ENCODE measurements at regions not wholly inside any gene's neighbourhood (a gene's known extent, or its start where the extent isn't known, plus 50 kb on each side); places are given as distances from the start of the nearest gene placed in this dataset.
A peak's percentile ranks its signal among the peaks of the same experiment; 100 is the strongest.

DNA sequence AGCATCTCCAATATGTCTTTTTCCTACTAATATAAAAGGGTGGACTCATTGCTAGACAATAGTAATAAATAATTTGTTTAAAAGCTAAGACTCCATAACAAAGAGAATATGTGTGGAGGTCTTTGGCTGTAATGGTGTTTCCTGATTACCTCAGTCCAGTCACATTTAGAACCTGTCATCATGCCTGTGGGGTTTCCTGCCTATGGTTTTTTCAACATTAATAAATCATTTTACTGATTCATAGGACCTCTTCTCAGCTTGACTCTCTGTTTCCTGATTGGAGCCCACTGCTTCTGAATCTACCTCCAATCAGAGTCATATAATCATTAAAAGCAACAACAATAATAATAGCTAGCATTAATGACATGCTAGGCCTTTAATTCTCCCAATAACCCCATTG, 52.4 kb upstream of the GNAI1 start:
- Histone ChIP-seq H3K4me2 (ENCODE audit: insufficient read depth, low read length) (no peak overlapping the region), H3K36me3 (ENCODE audit: control insufficient read depth in 2 of 2, extremely low read depth in 1 of 2, insufficient read depth in 2 of 2, low read length in 2 of 2) (no peaks in the 10 kb centered on the region), H3K27ac (ENCODE audit: insufficient read depth, low read depth, low read length) (no peak overlapping the region), H3K79me2 (ENCODE audit: control insufficient read depth, insufficient read depth, low read length) (no peaks in the 10 kb centered on the region), H4K20me1 (replicated peaks; ENCODE audit: control insufficient read depth, extremely low read depth, insufficient read depth, low read length) (no peaks in the 10 kb centered on the region), H3K9me3 (replicated peaks; ENCODE audit: control insufficient read depth, insufficient read depth, low read length) (no peaks in the 10 kb centered on the region), H3K4me1 (ENCODE audit: control insufficient read depth, extremely low read depth, insufficient read depth, low read length) (peaks cover 17% of the 10 kb centered on the region), H3K9ac (replicated peaks; ENCODE audit: extremely low read depth, insufficient read depth, low read length) (no peak overlapping the region), H3K4me3 (replicated peaks in 1 of 3; ENCODE audit: insufficient read depth in 1 of 3, low read depth in 1 of 3, low read length in 3 of 3) (no peak overlapping the region), H3K9me1 (replicated peaks; ENCODE audit: control insufficient read depth, extremely low read depth, insufficient read depth, low read length) (no peaks in the 10 kb centered on the region), H3K27me3 (ENCODE audit: control insufficient read depth in 2 of 2, insufficient read depth in 2 of 2, low read length in 2 of 2) (no peaks in the 10 kb centered on the region), H2AFZ (ENCODE audit: low read depth, low read length) (peak overlapping the region; percentile 34)
- TF ChIP-seq JUN (IDR thresholded peaks at IDR 0.05; ENCODE audit: borderline replicate concordance, insufficient read depth, insufficient read length, low read depth) (peak; percentile 77), POLR2AphosphoS5 (IDR thresholded peaks at IDR 0.05; ENCODE audit: insufficient read depth, low read depth, low read length) (no peak), FOS (IDR thresholded peaks at IDR 0.05; ENCODE audit: borderline replicate concordance, insufficient read depth, low read length) (peak; percentile 52)
- dilution Hi-C loops (cut with MboI; ENCODE audit: extremely low pct_ligation_motif_present, low sequenced_read_pairs) = no loop called here
- BruUV-seq (replicated peaks) = no TSS peak
- FAIRE-seq = peak; percentile 70
- intact Hi-C loops (cut with micrococcal nuclease) = no loop called here
- peak; percentile 73 for DNase-seq (ENCODE audit: low read depth, low spot score)
- POLR2A ChIA-PET = no interaction called here
- CTCF ChIA-PET = interaction anchor here (0.9 to 1.6 kb wide), 4 partner anchors 13 to 784 kb away, joined by 3 to 5 read pairs (median 4); no protein-coding TSS in a partner anchor

DNA sequence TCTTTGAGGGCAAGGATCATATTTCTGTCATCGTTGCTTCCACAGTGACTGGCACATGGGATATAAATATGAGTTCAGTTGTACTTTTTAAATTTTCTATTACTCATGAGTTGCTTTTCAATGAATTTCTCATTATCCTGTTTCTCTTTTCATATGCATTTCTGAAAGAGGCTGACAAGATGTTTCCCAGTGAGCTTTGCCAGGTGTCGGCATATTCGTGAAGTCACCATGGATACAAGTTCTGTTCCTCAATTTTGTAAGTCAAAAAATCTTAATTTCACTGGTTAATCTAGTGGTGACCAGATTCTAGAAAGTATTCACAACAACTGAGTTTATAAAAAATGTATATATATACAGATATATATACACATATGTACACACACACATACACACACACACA, 55.7 kb upstream of the GNAI1 start:
- Histone ChIP-seq H3K9me3 (replicated peaks; ENCODE audit: control insufficient read depth, insufficient read depth, low read length) (no peaks in the 10 kb centered on the region), H3K9ac (replicated peaks; ENCODE audit: extremely low read depth, insufficient read depth, low read length) (no peak overlapping the region), H4K20me1 (replicated peaks; ENCODE audit: control insufficient read depth, extremely low read depth, insufficient read depth, low read length) (no peaks in the 10 kb centered on the region), H3K4me1 (ENCODE audit: control insufficient read depth, extremely low read depth, insufficient read depth, low read length) (peaks cover 17% of the 10 kb centered on the region), H3K9me1 (replicated peaks; ENCODE audit: control insufficient read depth, extremely low read depth, insufficient read depth, low read length) (no peaks in the 10 kb centered on the region), H3K79me2 (ENCODE audit: control insufficient read depth, insufficient read depth, low read length) (no peaks in the 10 kb centered on the region), H3K27me3 (ENCODE audit: control insufficient read depth in 2 of 2, insufficient read depth in 2 of 2, low read length in 2 of 2) (no peaks in the 10 kb centered on the region), H3K27ac (ENCODE audit: insufficient read depth, low read depth, low read length) (no peak overlapping the region), H3K4me3 (replicated peaks in 1 of 3; ENCODE audit: insufficient read depth in 1 of 3, low read depth in 1 of 3, low read length in 3 of 3) (no peak overlapping the region), H3K4me2 (ENCODE audit: insufficient read depth, low read length) (peak overlapping the region; percentile 88), H3K36me3 (ENCODE audit: control insufficient read depth in 2 of 2, extremely low read depth in 1 of 2, insufficient read depth in 2 of 2, low read length in 2 of 2) (no peaks in the 10 kb centered on the region), H2AFZ (ENCODE audit: low read depth, low read length) (no peak overlapping the region)
- CTCF ChIA-PET = interaction anchor here (0.7 to 2.0 kb wide), 7 partner anchors 19 to 780 kb away, joined by 3 to 8 read pairs (median 5); partner anchors contain the start of gene GNAI1
- TF ChIP-seq EZH2 (IDR thresholded peaks at IDR 0.05; ENCODE audit: borderline replicate concordance, low read depth, low read length, severe bottlenecking) (no peak), POLR2A (IDR thresholded peaks at IDR 0.05; ENCODE audit: low read depth, low read length) (no peak), POLR2AphosphoS5 (IDR thresholded peaks at IDR 0.05; ENCODE audit: insufficient read depth, low read depth, low read length) (no peak), JUN (IDR thresholded peaks at IDR 0.05; ENCODE audit: borderline replicate concordance, insufficient read depth, insufficient read length, low read depth) (no peak), MYC (IDR thresholded peaks at IDR 0.05; ENCODE audit: low read depth, low read length) (no peak), FOS (IDR thresholded peaks at IDR 0.05; ENCODE audit: borderline replicate concordance, insufficient read depth, low read length) (no peak), GATA2 (IDR thresholded peaks at IDR 0.05; ENCODE audit: insufficient read depth, insufficient read length, low read depth, low read length) (no peak)
- TF ChIP-seq, protein P1, sequence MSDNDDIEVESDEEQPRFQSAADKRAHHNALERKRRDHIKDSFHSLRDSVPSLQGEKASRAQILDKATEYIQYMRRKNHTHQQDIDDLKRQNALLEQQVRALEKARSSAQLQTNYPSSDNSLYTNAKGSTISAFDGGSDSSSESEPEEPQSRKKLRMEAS (IDR thresholded peaks at IDR 0.05; ENCODE audit: insufficient read depth, insufficient read length) = no peak
- TF ChIP-seq, protein P2, sequence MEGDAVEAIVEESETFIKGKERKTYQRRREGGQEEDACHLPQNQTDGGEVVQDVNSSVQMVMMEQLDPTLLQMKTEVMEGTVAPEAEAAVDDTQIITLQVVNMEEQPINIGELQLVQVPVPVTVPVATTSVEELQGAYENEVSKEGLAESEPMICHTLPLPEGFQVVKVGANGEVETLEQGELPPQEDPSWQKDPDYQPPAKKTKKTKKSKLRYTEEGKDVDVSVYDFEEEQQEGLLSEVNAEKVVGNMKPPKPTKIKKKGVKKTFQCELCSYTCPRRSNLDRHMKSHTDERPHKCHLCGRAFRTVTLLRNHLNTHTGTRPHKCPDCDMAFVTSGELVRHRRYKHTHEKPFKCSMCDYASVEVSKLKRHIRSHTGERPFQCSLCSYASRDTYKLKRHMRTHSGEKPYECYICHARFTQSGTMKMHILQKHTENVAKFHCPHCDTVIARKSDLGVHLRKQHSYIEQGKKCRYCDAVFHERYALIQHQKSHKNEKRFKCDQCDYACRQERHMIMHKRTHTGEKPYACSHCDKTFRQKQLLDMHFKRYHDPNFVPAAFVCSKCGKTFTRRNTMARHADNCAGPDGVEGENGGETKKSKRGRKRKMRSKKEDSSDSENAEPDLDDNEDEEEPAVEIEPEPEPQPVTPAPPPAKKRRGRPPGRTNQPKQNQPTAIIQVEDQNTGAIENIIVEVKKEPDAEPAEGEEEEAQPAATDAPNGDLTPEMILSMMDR (IDR thresholded peaks at IDR 0.05; ENCODE audit: extremely low read depth in 1 of 2, insufficient read depth in 1 of 2, low read depth in 1 of 2, low read length in 2 of 2) = no peak
- intact Hi-C loops (cut with micrococcal nuclease) = no loop called here
- FAIRE-seq (no peak), DNase-seq (ENCODE audit: low read depth, low spot score) (no peak)
- BruUV-seq (replicated peaks) = no TSS peak
- dilution Hi-C loops (cut with MboI; ENCODE audit: extremely low pct_ligation_motif_present, low sequenced_read_pairs) = no loop called here
- POLR2A ChIA-PET = no interaction called here

Measured in endothelial cell of umbilical vein (primary cell).